ENCODE measurements at regions not wholly inside any gene's neighbourhood (a gene's known extent, or its start where the extent isn't known, plus 50 kb on each side); places are given as distances from the start of the nearest gene placed in this dataset.

GRCh38 chr1:218827486-218827885, 346.2 kb upstream of the LYPLAL1 start:
- Mint-ChIP-seq H3K4me3 (no peak overlapping the region), H3K27me3 (ENCODE audit: insufficient read depth) (no peaks in the 10 kb centered on the region), H3K27ac (no peak overlapping the region), H3K4me1 (peaks cover 5% of the 10 kb centered on the region), H3K36me3 (ENCODE audit: low read depth) (no peaks in the 10 kb centered on the region), H3K9me3 (peaks cover 8% of the 10 kb centered on the region)
- Histone ChIP-seq H3K27me3 (ENCODE audit: control insufficient read depth, insufficient read depth, low read length, poor library complexity, severe bottlenecking) (no peaks in the 10 kb centered on the region), H3K4me1 (ENCODE audit: control insufficient read depth, insufficient read depth, low read length) (peaks cover 3% of the 10 kb centered on the region), H3K9me3 (ENCODE audit: control insufficient read depth, low read length) (peaks cover 13% of the 10 kb centered on the region), H3K4me3 (ENCODE audit: low read length) (no peak overlapping the region), H3K36me3 (ENCODE audit: control insufficient read depth, insufficient read depth, low read length) (no peaks in the 10 kb centered on the region), H3K9ac (ENCODE audit: extremely low read depth, low read length, poor library complexity, severe bottlenecking) (no peak overlapping the region), H3K27ac (ENCODE audit: low read depth, low read length) (no peak overlapping the region)
- no peak for DNase-seq
- TF ChIP-seq CTCF (conservative IDR thresholded peaks at IDR 0.05) = no peak

GRCh38 chr1:218828125-218828650, 345.5 kb upstream of the LYPLAL1 start:
- no peak overlapping the region for H3K27ac ChIP-seq (ENCODE audit: low read depth, low read length)
- Mint-ChIP-seq H3K4me1 (peaks cover 5% of the 10 kb centered on the region), H3K9me3 (peaks cover 8% of the 10 kb centered on the region), H3K27ac (no peak overlapping the region), H3K36me3 (ENCODE audit: low read depth) (no peaks in the 10 kb centered on the region), H3K4me3 (no peak overlapping the region), H3K27me3 (ENCODE audit: insufficient read depth) (no peaks in the 10 kb centered on the region)
- no peak for DNase-seq
- 89% methylated on average over 3 of the region's 3 CpGs for WGBS, 2 experiments (ENCODE audit: insufficient coverage in 1 of 2, insufficient read length in 1 of 2)
- H3K27me3 ChIP-seq (ENCODE audit: control insufficient read depth, insufficient read depth, low read length, poor library complexity, severe bottlenecking) = no peaks in the 10 kb centered on the region
- TF ChIP-seq CTCF (conservative IDR thresholded peaks at IDR 0.05) = no peak
- peaks cover 3% of the 10 kb centered on the region for H3K4me1 ChIP-seq (ENCODE audit: control insufficient read depth, insufficient read depth, low read length)
- H3K9me3 ChIP-seq (ENCODE audit: control insufficient read depth, low read length) = peaks cover 13% of the 10 kb centered on the region
- H3K9ac ChIP-seq (ENCODE audit: extremely low read depth, low read length, poor library complexity, severe bottlenecking) = no peak overlapping the region
- no peaks in the 10 kb centered on the region for H3K36me3 ChIP-seq (ENCODE audit: control insufficient read depth, insufficient read depth, low read length)
- no peak overlapping the region for H3K4me3 ChIP-seq (ENCODE audit: low read length)

GRCh38 chr1:218829097-218829496, 344.6 kb upstream of the LYPLAL1 start:
- WGBS, 2 experiments (ENCODE audit: insufficient coverage in 1 of 2, insufficient read length in 1 of 2) = 89 to 100% methylated on average over 1 to 3 of the region's 3 CpGs
- peaks cover 8% of the 10 kb centered on the region for H3K9me3 Mint-ChIP-seq

More at GRCh38 chr1:218829097-218829496, 344.6 kb upstream of the LYPLAL1 start:
- Histone ChIP-seq H3K9ac (ENCODE audit: extremely low read depth, low read length, poor library complexity, severe bottlenecking) (no peak overlapping the region), H3K27ac (ENCODE audit: low read depth, low read length) (no peak overlapping the region), H3K9me3 (ENCODE audit: control insufficient read depth, low read length) (peaks cover 13% of the 10 kb centered on the region), H3K4me3 (ENCODE audit: low read length) (no peak overlapping the region), H3K4me1 (ENCODE audit: control insufficient read depth, insufficient read depth, low read length) (peaks cover 3% of the 10 kb centered on the region), H3K27me3 (ENCODE audit: control insufficient read depth, insufficient read depth, low read length, poor library complexity, severe bottlenecking) (no peaks in the 10 kb centered on the region), H3K36me3 (ENCODE audit: control insufficient read depth, insufficient read depth, low read length) (no peaks in the 10 kb centered on the region)
- DNase-seq = no peak
- Mint-ChIP-seq H3K27me3 (ENCODE audit: insufficient read depth) (no peaks in the 10 kb centered on the region), H3K4me3 (no peak overlapping the region), H3K36me3 (ENCODE audit: low read depth) (no peaks in the 10 kb centered on the region), H3K27ac (no peak overlapping the region), H3K4me1 (peaks cover 5% of the 10 kb centered on the region)
- TF ChIP-seq CTCF (conservative IDR thresholded peaks at IDR 0.05) = no peak

All from endodermal cell (in vitro differentiated cells).